Activated CD4-positive, alpha-beta T cell treated with anti-CD3 and anti-CD28 coated beads for 48 hours (primary cell): ENCODE measurements at regions not wholly inside any gene's neighbourhood (a gene's known extent, or its start where the extent isn't known, plus 50 kb on each side); places are given as distances from the start of the nearest gene placed in this dataset.
"Not testable (repeated sequence)": the region's sequence is repeated elsewhere in the genome, so short reads cannot be mapped to it uniquely, and the experiment has no call there.

Experiments used
- DNase-seq: peaks from one replicate; pipeline ENCODE4 v3.0.0-alpha.2; 2020

- DNase-seq, result no peak
Observed at GRCh38 chr4:137468836-137469235, 63.5 kb downstream of the PCDH18 start.

- no peak for DNase-seq
Observed at GRCh38 chr4:137467537-137467936, 64.8 kb downstream of the PCDH18 start.

GRCh38 chr4:137463377-137464003, 68.8 kb downstream of the PCDH18 start:
- DNase-seq, result no peak

GRCh38 chr4:137455647-137456321, 76.5 kb downstream of the PCDH18 start:
- no peak for DNase-seq

- no peak for DNase-seq
Observed at GRCh38 chr4:137454767-137455166, 77.5 kb downstream of the PCDH18 start.

GRCh38 chr4:137452799-137453198, 79.5 kb downstream of the PCDH18 start:
- DNase-seq, result no peak

- no peak for DNase-seq
Observed at GRCh38 chr4:137451172-137451825, 81.0 kb downstream of the PCDH18 start.

- no peak for DNase-seq
Observed at GRCh38 chr4:137448402-137448801, 83.9 kb downstream of the PCDH18 start.

- DNase-seq, result no peak
Observed at GRCh38 chr4:137446071-137446470, 86.2 kb downstream of the PCDH18 start.

- DNase-seq, result no peak
Observed at GRCh38 chr4:137443031-137443800, 89.1 kb downstream of the PCDH18 start.

- no peak for DNase-seq
Observed at GRCh38 chr4:137432446-137433311, 99.6 kb downstream of the PCDH18 start.

- DNase-seq, result no peak
Observed at GRCh38 chr4:137430171-137430570, 102.1 kb downstream of the PCDH18 start.

GRCh38 chr4:137427411-137427810, 104.9 kb downstream of the PCDH18 start:
- no peak for DNase-seq

- DNase-seq, result no peak
Observed at GRCh38 chr4:137425281-137425680, 107.0 kb downstream of the PCDH18 start.

GRCh38 chr4:137422666-137423065, 109.6 kb downstream of the PCDH18 start:
- no peak for DNase-seq

GRCh38 chr4:137421796-137422195, 110.5 kb downstream of the PCDH18 start:
- no peak for DNase-seq

- no peak for DNase-seq
Observed at GRCh38 chr4:137420901-137421396, 111.3 kb downstream of the PCDH18 start.

- no peak for DNase-seq
Observed at GRCh38 chr4:137417676-137418075, 114.6 kb downstream of the PCDH18 start.

- DNase-seq, result no peak
Observed at GRCh38 chr4:137414802-137415201, 117.5 kb downstream of the PCDH18 start.

GRCh38 chr4:137408527-137409177, 123.6 kb downstream of the PCDH18 start:
- DNase-seq, result no peak

GRCh38 chr4:137405833-137406232, 126.5 kb downstream of the PCDH18 start:
- not testable (repeated sequence) for DNase-seq

GRCh38 chr4:137394018-137394417, 138.3 kb downstream of the PCDH18 start:
- DNase-seq, result no peak
